Brain microvascular endothelial cell (primary cell): ENCODE measurements at regions not wholly inside any gene's neighbourhood (a gene's known extent, or its start where the extent isn't known, plus 50 kb on each side); places are given as distances from the start of the nearest gene placed in this dataset.

Experiments
- DNase-seq: peaks from one replicate; pipeline ENCODE4 v3.0.0-alpha.2; 2020
- H3K27ac ChIP-seq: fragments of 250-450 bp; sonication (Bioruptor Pico); 2 replicates; pipeline ENCODE4 v1.5.1; 2020; ENCODE audit warnings: mild to moderate bottlenecking, moderate library complexity
- H3K27me3 ChIP-seq: fragments of 250-450 bp; sonication (Bioruptor Pico); replicated peaks from 2 replicates; pipeline ENCODE4 v1.5.1; 2020; ENCODE audit warnings: mild to moderate bottlenecking
- H3K36me3 ChIP-seq: fragments of 250-450 bp; sonication (Bioruptor Pico); replicated peaks from 2 replicates; pipeline ENCODE4 v1.5.1; 2020; ENCODE audit warnings: mild to moderate bottlenecking
- H3K4me3 ChIP-seq: 2 replicates; pipeline ENCODE4 v1.5.1; 2011; ENCODE audit warnings: low read depth, mild to moderate bottlenecking, control low read depth, low read length, moderate library complexity
- CTCF ChIP-seq: IDR thresholded peaks from 2 replicates; pipeline ENCODE4 v1.5.1; 2011; ENCODE audit warnings: low read depth, mild to moderate bottlenecking, moderate library complexity, low read length, control low read depth, inconsistent platforms; ENCODE audit errors: missing control alignments
- in situ Hi-C: cut with HindIII; loops from 2 replicates; pipeline ENCODE4 v1.10.0; 2017; ENCODE audit warnings: low sequenced_read_pairs, low pct_ligation_motif_present

DNA sequence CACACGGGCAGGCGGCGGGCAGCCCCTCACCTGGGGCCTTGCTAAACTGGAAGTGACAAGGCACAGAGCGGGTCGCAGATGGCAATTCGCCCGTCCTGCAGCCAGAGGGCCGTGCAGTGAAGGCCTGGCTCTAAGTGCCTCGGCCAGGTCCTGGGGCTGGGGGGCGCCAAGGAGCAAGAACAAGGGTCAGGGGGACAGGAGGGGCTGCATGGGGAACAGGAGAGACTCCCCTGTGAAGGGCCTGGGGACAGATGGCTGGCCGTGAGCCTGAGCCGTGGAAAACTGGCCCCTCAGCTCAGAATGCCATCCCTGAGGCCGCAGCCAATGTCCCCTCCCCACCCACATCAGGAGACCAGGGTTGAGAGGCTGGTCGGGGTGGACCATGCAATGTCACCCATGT is 60.0 kb downstream of the RTL6 start:
- Histone ChIP-seq H3K4me3 (no peak overlapping the region), H3K36me3 (no peaks in the 10 kb centered on the region), H3K27ac (no peak overlapping the region), H3K27me3 (no peaks in the 10 kb centered on the region)
- TF ChIP-seq CTCF, result no peak
- in situ Hi-C loops, result no loop called here
- DNase-seq, result no peak

DNA sequence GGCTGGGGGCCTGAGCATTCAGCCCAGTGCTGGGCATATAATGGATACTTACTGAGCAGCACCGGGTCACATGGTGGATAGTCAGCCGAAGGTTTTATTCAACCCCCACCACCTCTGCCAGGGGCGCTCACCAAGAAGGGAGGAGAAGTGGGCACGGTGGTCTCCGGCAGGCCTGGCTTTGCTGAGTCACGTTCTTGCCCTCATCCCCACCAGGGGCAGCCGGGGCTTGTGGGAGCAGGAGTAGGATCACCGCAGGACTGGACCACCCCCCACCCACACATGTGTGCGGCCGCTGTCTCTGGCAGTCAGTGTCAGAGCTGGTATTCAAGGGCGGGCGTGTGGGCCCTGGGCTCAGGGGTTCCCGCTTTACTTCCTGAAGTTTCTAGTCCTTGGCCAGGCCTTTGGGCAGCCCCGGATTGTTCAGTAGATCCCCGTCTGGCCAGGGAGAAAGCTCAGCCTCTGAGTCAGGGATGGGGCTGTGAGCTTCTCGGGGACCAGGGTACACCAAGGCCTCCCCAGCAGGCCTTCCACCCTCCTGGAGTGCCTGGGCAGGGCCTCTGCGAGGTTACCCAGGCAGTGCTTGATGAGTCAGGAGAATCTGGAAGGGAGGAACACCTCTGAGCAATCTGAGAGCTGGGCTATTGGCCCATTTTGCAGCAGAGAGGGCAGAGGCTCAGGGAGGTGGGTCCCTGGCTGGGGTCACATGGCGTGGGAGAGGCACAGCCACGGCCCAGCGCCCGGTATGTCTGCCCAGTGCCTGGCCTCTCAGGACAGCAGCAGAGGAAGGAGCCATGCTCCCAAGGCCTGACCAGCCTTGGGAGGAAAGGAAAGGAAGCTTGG is 60.6 kb downstream of the RTL6 start:
- in situ Hi-C loops, result no loop called here
- Histone ChIP-seq H3K36me3 (no peaks in the 10 kb centered on the region), H3K27me3 (no peaks in the 10 kb centered on the region), H3K4me3 (no peak overlapping the region), H3K27ac (no peak overlapping the region)
- DNase-seq, result no peak
- TF ChIP-seq CTCF, result no peak

DNA sequence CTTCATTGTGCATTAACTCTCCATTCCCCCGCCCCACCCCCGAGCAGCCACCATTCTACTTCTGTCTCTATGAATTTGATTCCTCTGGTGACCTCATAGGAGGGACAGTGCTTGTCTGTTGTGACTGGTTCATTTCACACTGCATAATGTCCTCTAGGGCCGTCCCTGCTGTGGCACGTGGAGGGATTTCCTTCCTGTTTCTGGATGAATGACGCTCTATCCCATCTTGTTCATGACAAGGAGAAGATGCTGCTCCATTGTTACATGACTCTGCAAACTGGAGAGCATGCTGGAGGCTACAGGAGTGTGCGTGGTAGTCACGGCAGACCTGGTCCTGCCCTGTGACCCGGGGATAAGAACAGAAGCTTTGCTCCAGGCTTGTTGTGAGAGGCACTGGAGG is 61.3 kb downstream of the RTL6 start:
- Histone ChIP-seq H3K36me3 (no peaks in the 10 kb centered on the region), H3K27me3 (no peaks in the 10 kb centered on the region), H3K27ac (no peak overlapping the region), H3K4me3 (no peak overlapping the region)
- in situ Hi-C loops, result no loop called here
- no peak for TF ChIP-seq CTCF
- no peak for DNase-seq

DNA sequence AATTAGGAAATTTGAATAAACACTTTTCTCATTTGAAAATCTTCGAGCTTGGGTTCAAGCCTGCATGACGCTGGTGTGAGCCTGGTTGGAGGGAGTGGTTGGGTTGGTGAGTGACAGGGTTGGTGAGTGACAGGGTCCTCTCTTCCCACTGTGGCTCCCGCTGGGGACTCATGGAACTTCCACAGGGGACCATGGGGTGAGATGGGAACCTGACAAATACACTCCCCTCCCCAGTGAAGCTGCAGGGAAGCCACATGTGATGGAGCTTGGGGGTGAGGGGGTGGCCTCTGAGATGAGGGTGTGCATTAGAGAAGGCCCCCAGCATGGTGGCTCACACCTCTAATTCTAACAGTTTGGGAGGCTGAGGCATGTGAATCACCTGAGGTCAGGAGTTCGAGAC is 66.8 kb downstream of the RTL6 start:
- no peak for DNase-seq
- H3K27ac ChIP-seq, result no peak overlapping the region
- no peak for TF ChIP-seq CTCF
- no peaks in the 10 kb centered on the region for H3K36me3 ChIP-seq
- H3K27me3 ChIP-seq, result no peaks in the 10 kb centered on the region
- in situ Hi-C loops, result no loop called here
- H3K4me3 ChIP-seq, result no peak overlapping the region

DNA sequence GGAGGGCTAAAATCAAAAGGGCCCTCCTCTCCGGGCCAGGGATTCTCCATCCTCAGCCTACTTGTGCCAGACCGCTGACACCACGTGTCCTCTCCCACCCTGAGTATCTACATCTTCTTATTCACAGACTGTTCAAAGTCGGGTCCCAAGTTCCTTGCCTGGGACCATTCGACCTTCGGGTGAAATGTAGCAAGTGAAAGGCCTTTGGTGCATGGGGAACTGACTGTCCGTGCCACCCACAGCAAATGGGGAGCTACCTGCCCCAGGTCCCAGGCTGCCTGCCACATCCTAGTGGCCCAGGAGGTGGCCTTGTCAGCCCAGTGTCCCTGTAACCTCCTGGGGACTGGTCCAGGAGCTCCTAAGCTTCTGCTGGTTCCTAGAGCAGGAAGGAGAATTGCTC is 67.3 kb downstream of the RTL6 start:
- H3K36me3 ChIP-seq, result no peaks in the 10 kb centered on the region
- no peak for TF ChIP-seq CTCF
- no peak overlapping the region for H3K4me3 ChIP-seq
- H3K27me3 ChIP-seq, result no peaks in the 10 kb centered on the region
- no peak for DNase-seq
- no peak overlapping the region for H3K27ac ChIP-seq
- in situ Hi-C loops, result no loop called here
